ENCODE measurements at regions not wholly inside any gene's neighbourhood (a gene's known extent, or its start where the extent isn't known, plus 50 kb on each side); places are given as distances from the start of the nearest gene placed in this dataset.

DNA sequence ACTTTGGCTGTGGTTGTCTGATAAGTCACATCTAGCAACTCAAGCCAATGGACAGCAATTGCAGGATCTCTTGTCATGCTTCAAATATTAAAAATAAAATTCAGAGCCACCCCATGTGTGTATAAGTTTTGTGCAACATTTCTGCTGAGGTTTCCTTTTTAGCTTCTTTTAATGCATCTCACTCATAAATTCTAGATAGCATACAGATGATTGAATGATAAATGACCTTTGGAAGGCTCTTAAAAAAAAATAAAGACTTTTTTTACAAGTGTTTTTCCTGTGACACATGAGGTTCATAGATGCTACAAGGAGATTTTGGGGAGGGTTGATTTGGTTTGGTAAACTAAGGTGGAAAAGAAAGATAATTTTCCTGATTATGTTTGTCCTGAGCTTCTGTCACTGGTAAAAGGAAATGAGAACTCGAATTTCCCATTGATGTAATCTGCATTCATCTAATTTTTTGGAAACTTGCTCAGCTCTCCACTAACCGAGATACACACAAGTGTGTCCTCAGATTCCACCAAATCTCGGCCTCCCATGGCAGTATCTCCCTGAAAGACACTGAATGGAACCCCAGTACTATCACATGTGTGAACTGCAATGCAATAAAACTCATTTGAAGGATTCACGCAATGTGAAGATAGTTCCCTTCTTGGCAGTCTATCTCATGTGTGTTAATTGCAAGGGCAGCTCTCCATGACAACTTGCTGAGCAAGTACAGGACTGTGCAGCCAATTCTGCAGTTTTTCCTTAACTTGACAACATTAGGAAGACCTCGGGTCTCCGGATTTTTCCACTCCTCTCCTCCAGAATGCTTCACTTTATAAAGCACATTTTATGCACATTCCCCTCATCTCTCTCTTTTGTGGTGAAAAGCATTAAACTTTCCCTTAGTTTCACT lies 185.4 kb upstream of the PFKP start:
- TF ChIP-seq, protein P1, sequence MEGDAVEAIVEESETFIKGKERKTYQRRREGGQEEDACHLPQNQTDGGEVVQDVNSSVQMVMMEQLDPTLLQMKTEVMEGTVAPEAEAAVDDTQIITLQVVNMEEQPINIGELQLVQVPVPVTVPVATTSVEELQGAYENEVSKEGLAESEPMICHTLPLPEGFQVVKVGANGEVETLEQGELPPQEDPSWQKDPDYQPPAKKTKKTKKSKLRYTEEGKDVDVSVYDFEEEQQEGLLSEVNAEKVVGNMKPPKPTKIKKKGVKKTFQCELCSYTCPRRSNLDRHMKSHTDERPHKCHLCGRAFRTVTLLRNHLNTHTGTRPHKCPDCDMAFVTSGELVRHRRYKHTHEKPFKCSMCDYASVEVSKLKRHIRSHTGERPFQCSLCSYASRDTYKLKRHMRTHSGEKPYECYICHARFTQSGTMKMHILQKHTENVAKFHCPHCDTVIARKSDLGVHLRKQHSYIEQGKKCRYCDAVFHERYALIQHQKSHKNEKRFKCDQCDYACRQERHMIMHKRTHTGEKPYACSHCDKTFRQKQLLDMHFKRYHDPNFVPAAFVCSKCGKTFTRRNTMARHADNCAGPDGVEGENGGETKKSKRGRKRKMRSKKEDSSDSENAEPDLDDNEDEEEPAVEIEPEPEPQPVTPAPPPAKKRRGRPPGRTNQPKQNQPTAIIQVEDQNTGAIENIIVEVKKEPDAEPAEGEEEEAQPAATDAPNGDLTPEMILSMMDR (conservative IDR thresholded peaks at IDR 0.05): no peak
- TF ChIP-seq ZFX (IDR thresholded peaks at IDR 0.05): no peak

All from C4-2B (cell line).